HG02870 (cell line): ENCODE measurements at regions not wholly inside any gene's neighbourhood (a gene's known extent, or its start where the extent isn't known, plus 50 kb on each side); places are given as distances from the start of the nearest gene placed in this dataset.
A peak's percentile ranks its signal among the peaks of the same experiment; 100 is the strongest.

Experiments
- ATAC-seq: cut with Tn5 transposase; IDR thresholded peaks from one replicate; pipeline ENCODE4 v1.9.1; 2021; ENCODE audit warnings: mild to moderate bottlenecking, moderate library complexity; ENCODE audit not compliant: unreplicated experiment

GRCh38 chr3:3280396-3280795 is 100.9 kb upstream of the CRBN start:
- no peak for ATAC-seq

GRCh38 chr3:3278073-3278472 is 98.6 kb upstream of the CRBN start:
- no peak for ATAC-seq

GRCh38 chr3:3276630-3277029 is 97.1 kb upstream of the CRBN start:
- ATAC-seq: no peak

GRCh38 chr3:3264796-3265195 is 85.3 kb upstream of the CRBN start:
- ATAC-seq: no peak

- ATAC-seq: peak; percentile 66
Measured at GRCh38 chr3:3260870-3261269, 81.4 kb upstream of the CRBN start.

GRCh38 chr3:3259181-3259580 is 79.7 kb upstream of the CRBN start:
- ATAC-seq: no peak

- ATAC-seq: no peak
Measured at GRCh38 chr3:3258281-3258680, 78.8 kb upstream of the CRBN start.

- ATAC-seq: no peak
Measured at GRCh38 chr3:3241596-3241995, 62.1 kb upstream of the CRBN start.

GRCh38 chr3:3240986-3241385 is 61.5 kb upstream of the CRBN start:
- ATAC-seq: no peak

- ATAC-seq: no peak
Measured at GRCh38 chr3:3237979-3238378, 58.5 kb upstream of the CRBN start.

- no peak for ATAC-seq
Measured at GRCh38 chr3:3232251-3232650, 52.8 kb upstream of the CRBN start.
